Liver (tissue), 3 donors: ENCODE measurements at regions not wholly inside any gene's neighbourhood (a gene's known extent, or its start where the extent isn't known, plus 50 kb on each side); places are given as distances from the start of the nearest gene placed in this dataset.

Experiments
- CTCF ChIP-seq: fragments of 150-350 bp; IDR thresholded peaks from 2 replicates; pipeline ENCODE4 v1.5.1; 2017; ENCODE audit warnings: improper control_type of control experiment, low read depth, low read length; ENCODE audit not compliant: missing input control
- FOXA1 ChIP-seq: IDR thresholded peaks from 2 replicates; pipeline ENCODE4 v1.6.1; 2016; ENCODE audit warnings: antibody characterized with exemption
- GABPA ChIP-seq, 2 donors: IDR thresholded peaks in 1 of 2; conservative IDR thresholded peaks in 1 of 2; 2 replicates each; pipeline ENCODE4 v1.6.1; 2016; ENCODE audit warnings: antibody characterized with exemption in 2 of 2, mild to moderate bottlenecking in 1 of 2, moderate library complexity in 1 of 2
- HNF4A ChIP-seq, 2 donors: conservative IDR thresholded peaks; 2 replicates each; pipeline ENCODE4 v1.6.1; 2016; ENCODE audit warnings: antibody characterized with exemption in 2 of 2, mild to moderate bottlenecking in 2 of 2
- JUND ChIP-seq, 2 donors: IDR thresholded peaks; 2 replicates each; pipeline ENCODE4 v1.6.1; 2016; ENCODE audit warnings: antibody characterized with exemption in 2 of 2
- RAD21 ChIP-seq, 2 donors: IDR thresholded peaks; 2 replicates each; pipeline ENCODE4 v1.6.1; 2016; ENCODE audit warnings: antibody characterized with exemption in 2 of 2, mild to moderate bottlenecking in 2 of 2
- SP1 ChIP-seq: IDR thresholded peaks from 2 replicates; pipeline ENCODE4 v1.6.1; 2018; ENCODE audit warnings: antibody characterized with exemption, mild to moderate bottlenecking
- TAF1 ChIP-seq: conservative IDR thresholded peaks from 2 replicates; pipeline ENCODE4 v1.6.1; 2016; ENCODE audit warnings: antibody characterized with exemption, mild to moderate bottlenecking
- TF ChIP-seq, protein P1 (sequence below): IDR thresholded peaks from 2 replicates; pipeline ENCODE4 v1.6.1; 2016; ENCODE audit warnings: antibody characterized with exemption
- donor health status: healthy.
- donor health status: healthy.

GRCh38 chr20:29086938-29087337 is 2170.5 kb upstream of the DEFB115 start:
- TF ChIP-seq CTCF = no peak
- TF ChIP-seq, protein P1, sequence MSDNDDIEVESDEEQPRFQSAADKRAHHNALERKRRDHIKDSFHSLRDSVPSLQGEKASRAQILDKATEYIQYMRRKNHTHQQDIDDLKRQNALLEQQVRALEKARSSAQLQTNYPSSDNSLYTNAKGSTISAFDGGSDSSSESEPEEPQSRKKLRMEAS = no peak
- no peak for TF ChIP-seq HNF4A (conservative IDR thresholded peaks at IDR 0.05)
- no peak for TF ChIP-seq TAF1
- no peak for TF ChIP-seq RAD21 (IDR thresholded peaks at IDR 0.05)
- no peak for TF ChIP-seq FOXA1
- TF ChIP-seq GABPA (IDR thresholded peaks at IDR 0.05 in 1 of 2, conservative IDR thresholded peaks at IDR 0.05 in 1 of 2) = no peak
- TF ChIP-seq SP1 = no peak
- TF ChIP-seq JUND (IDR thresholded peaks at IDR 0.05) = no peak
